ENCODE measurements at regions not wholly inside any gene's neighbourhood (a gene's known extent, or its start where the extent isn't known, plus 50 kb on each side); places are given as distances from the start of the nearest gene placed in this dataset.
A peak's percentile ranks its signal among the peaks of the same experiment; 100 is the strongest.

GRCh38 chr13:85282876-85283275 lies 516.3 kb downstream of the SLITRK6 start:
- no peak overlapping the region for H3K4me2 ChIP-seq
- no peak overlapping the region for H3K9ac ChIP-seq
- peaks cover 0 to 1% (median 0%) of the 10 kb centered on the region in 11 experiments; a peak in 1 of 22 replicates for H3K9me3 ChIP-seq (replicated peaks in 1 of 11)
- no peak overlapping the region for H3K4me3 ChIP-seq
- H3K36me3 ChIP-seq, result no peaks in the 10 kb centered on the region
- TF ChIP-seq Cebpa-rat (IDR thresholded peaks at IDR 0.05), result no peak
- H3K27ac ChIP-seq, result no peak overlapping the region
- no peaks in the 10 kb centered on the region for H3K27me3 ChIP-seq
- no peaks in the 10 kb centered on the region for H3K4me1 ChIP-seq
- no peaks in the 10 kb centered on the region for H4K20me1 ChIP-seq

DNA sequence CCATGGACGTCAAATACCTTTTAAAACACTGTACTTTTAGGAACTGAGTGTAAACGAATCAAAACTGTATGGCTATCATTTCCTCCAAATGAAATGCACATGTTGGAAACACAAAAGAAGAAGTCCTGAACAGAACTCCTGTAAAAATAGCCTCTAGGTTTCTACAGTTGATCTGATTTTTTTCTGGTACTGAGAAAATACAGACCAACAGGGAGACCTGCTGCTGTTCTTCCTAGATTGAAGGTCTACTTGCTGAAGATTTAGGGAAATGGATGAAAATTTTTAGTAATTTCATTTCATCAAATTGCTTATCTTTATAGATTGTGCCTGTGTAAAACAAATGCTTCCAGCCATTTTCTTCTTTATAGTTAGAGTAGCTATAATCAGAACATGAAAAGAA lies 520.4 kb downstream of the SLITRK6 start:
- H3K4me3 ChIP-seq, result no peak overlapping the region
- no peak overlapping the region for H3K27ac ChIP-seq
- H3K4me1 ChIP-seq, result no peaks in the 10 kb centered on the region
- H3K9ac ChIP-seq, result no peak overlapping the region
- no peaks in the 10 kb centered on the region for H4K20me1 ChIP-seq
- H3K9me3 ChIP-seq (replicated peaks in 1 of 11), result no peaks in the 10 kb centered on the region
- no peak overlapping the region for H3K4me2 ChIP-seq
- TF ChIP-seq Cebpa-rat (IDR thresholded peaks at IDR 0.05), result no peak
- H3K27me3 ChIP-seq, result no peaks in the 10 kb centered on the region
- H3K36me3 ChIP-seq, result no peaks in the 10 kb centered on the region

GRCh38 chr13:85277748-85278147 lies 521.5 kb downstream of the SLITRK6 start:
- Histone ChIP-seq H3K36me3 (no peaks in the 10 kb centered on the region), H3K9ac (no peak overlapping the region), H3K27me3 (no peaks in the 10 kb centered on the region), H3K4me2 (no peak overlapping the region), H3K4me3 (no peak overlapping the region), H3K4me1 (no peaks in the 10 kb centered on the region), H3K9me3 (replicated peaks in 1 of 11) (no peaks in the 10 kb centered on the region), H4K20me1 (no peaks in the 10 kb centered on the region), H3K27ac (no peak overlapping the region)
- TF ChIP-seq Cebpa-rat (IDR thresholded peaks at IDR 0.05), result no peak

GRCh38 chr13:85266771-85267170 lies 532.4 kb downstream of the SLITRK6 start:
- no peaks in the 10 kb centered on the region for H3K36me3 ChIP-seq
- no peak overlapping the region for H3K9ac ChIP-seq
- H3K27ac ChIP-seq, result no peak overlapping the region
- peaks cover 0 to 6% (median 0%) of the 10 kb centered on the region in 10 experiments; a peak in 2 of 20 replicates for H3K4me1 ChIP-seq
- no peak for TF ChIP-seq Cebpa-rat (IDR thresholded peaks at IDR 0.05)
- H3K9me3 ChIP-seq (replicated peaks in 1 of 11), result no peaks in the 10 kb centered on the region
- 0 out of 22 replicates have a peak overlapping the region, but pooled peaks of 2 of the 11 experiments have one; percentile 2 to 12 for H3K4me2 ChIP-seq
- no peak overlapping the region for H3K4me3 ChIP-seq
- H4K20me1 ChIP-seq, result no peaks in the 10 kb centered on the region
- H3K27me3 ChIP-seq, result no peaks in the 10 kb centered on the region

DNA sequence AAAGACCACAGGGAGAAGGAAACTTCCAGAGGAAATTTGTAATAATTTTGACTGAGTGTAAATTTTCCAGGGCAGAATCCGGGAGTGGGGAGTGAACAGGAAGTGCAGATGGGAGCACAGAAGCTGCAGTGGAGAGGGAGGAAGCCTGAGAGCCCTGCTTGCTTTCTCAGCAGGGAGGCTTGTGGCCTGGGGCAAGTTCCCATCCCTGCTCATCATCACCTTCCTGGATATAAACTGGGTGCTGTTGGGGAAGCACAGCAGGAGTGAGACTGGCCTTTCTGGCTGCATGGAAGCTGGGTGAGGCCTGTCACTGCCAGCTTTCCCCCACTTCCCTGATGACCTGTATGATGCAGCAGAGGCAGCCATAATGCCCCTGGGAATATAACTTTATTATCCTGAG lies 532.9 kb downstream of the SLITRK6 start:
- no peaks in the 10 kb centered on the region for H3K36me3 ChIP-seq
- peaks cover 0 to 6% (median 0%) of the 10 kb centered on the region in 10 experiments; a peak in 2 of 20 replicates for H3K4me1 ChIP-seq
- no peaks in the 10 kb centered on the region for H3K27me3 ChIP-seq
- no peak overlapping the region for H3K4me2 ChIP-seq
- H3K27ac ChIP-seq, result no peak overlapping the region
- H3K9ac ChIP-seq, result no peak overlapping the region
- no peaks in the 10 kb centered on the region for H4K20me1 ChIP-seq
- no peaks in the 10 kb centered on the region for H3K9me3 ChIP-seq (replicated peaks in 1 of 11)
- H3K4me3 ChIP-seq, result no peak overlapping the region
- no peak for TF ChIP-seq Cebpa-rat (IDR thresholded peaks at IDR 0.05)

- Histone ChIP-seq H3K36me3 (no peaks in the 10 kb centered on the region), H3K4me1 (peaks cover 0 to 6% (median 0%) of the 10 kb centered on the region in 10 experiments; a peak in 2 of 20 replicates), H3K9ac (no peak overlapping the region), H3K4me2 (no peak overlapping the region), H4K20me1 (no peaks in the 10 kb centered on the region), H3K27me3 (no peaks in the 10 kb centered on the region), H3K4me3 (no peak overlapping the region), H3K27ac (no peak overlapping the region), H3K9me3 (replicated peaks in 1 of 11) (no peaks in the 10 kb centered on the region)
- no peak for TF ChIP-seq Cebpa-rat (IDR thresholded peaks at IDR 0.05)
These were observed 533.9 kb downstream of the SLITRK6 start for GRCh38 chr13:85265296-85265695.

- Histone ChIP-seq H3K27ac (no peak overlapping the region), H3K4me2 (no peak overlapping the region), H3K4me1 (peaks cover 0 to 6% (median 0%) of the 10 kb centered on the region in 10 experiments; a peak in 2 of 20 replicates), H3K9ac (no peak overlapping the region), H3K4me3 (no peak overlapping the region), H3K36me3 (no peaks in the 10 kb centered on the region), H3K27me3 (no peaks in the 10 kb centered on the region), H4K20me1 (no peaks in the 10 kb centered on the region), H3K9me3 (replicated peaks in 1 of 11) (no peaks in the 10 kb centered on the region)
- TF ChIP-seq Cebpa-rat (IDR thresholded peaks at IDR 0.05), result no peak
These were observed 536.7 kb downstream of the SLITRK6 start for GRCh38 chr13:85262499-85262898.

GRCh38 chr13:85261757-85262346 lies 537.4 kb downstream of the SLITRK6 start:
- H3K9me3 ChIP-seq (replicated peaks in 1 of 11), result no peaks in the 10 kb centered on the region
- no peaks in the 10 kb centered on the region for H3K36me3 ChIP-seq
- no peak overlapping the region for H3K4me2 ChIP-seq
- no peaks in the 10 kb centered on the region for H4K20me1 ChIP-seq
- peaks cover 0 to 3% (median 0%) of the 10 kb centered on the region in 10 experiments; a peak in 2 of 20 replicates for H3K4me1 ChIP-seq
- H3K9ac ChIP-seq, result no peak overlapping the region
- H3K27me3 ChIP-seq, result no peaks in the 10 kb centered on the region
- no peak for TF ChIP-seq Cebpa-rat (IDR thresholded peaks at IDR 0.05)
- no peak overlapping the region for H3K27ac ChIP-seq
- H3K4me3 ChIP-seq, result no peak overlapping the region

- Histone ChIP-seq H3K4me3 (no peak overlapping the region), H3K27me3 (no peaks in the 10 kb centered on the region), H3K9me3 (replicated peaks in 1 of 11) (no peaks in the 10 kb centered on the region), H3K4me1 (no peaks in the 10 kb centered on the region), H4K20me1 (no peaks in the 10 kb centered on the region), H3K27ac (no peak overlapping the region), H3K4me2 (no peak overlapping the region), H3K9ac (no peak overlapping the region), H3K36me3 (no peaks in the 10 kb centered on the region)
- TF ChIP-seq Cebpa-rat (IDR thresholded peaks at IDR 0.05), result no peak
These were observed 538.3 kb downstream of the SLITRK6 start for GRCh38 chr13:85260896-85261295.

- no peaks in the 10 kb centered on the region for H3K4me1 ChIP-seq
- no peak overlapping the region for H3K4me2 ChIP-seq
- H3K9ac ChIP-seq, result no peak overlapping the region
- H3K27ac ChIP-seq, result no peak overlapping the region
- no peak overlapping the region for H3K4me3 ChIP-seq
- no peaks in the 10 kb centered on the region for H3K27me3 ChIP-seq
- no peak for TF ChIP-seq Cebpa-rat (IDR thresholded peaks at IDR 0.05)
- H3K9me3 ChIP-seq (replicated peaks in 1 of 11), result 0 out of 22 replicates have a peak, but pooled peaks cover 0 to 4% (median 0%) of the 10 kb centered on the region in 11 experiments
- no peaks in the 10 kb centered on the region for H3K36me3 ChIP-seq
- H4K20me1 ChIP-seq, result no peaks in the 10 kb centered on the region
These were observed 543.2 kb downstream of the SLITRK6 start for GRCh38 chr13:85255978-85256377.

All from BLaER1 treated with 17β-estradiol and CSF1 and Interleukin-3, amounts not matched to agents 10 nM and 100 nM (cell line).